CD4-positive, alpha-beta T cell treated with Interleukin-4 for 4 hours (primary cell): ENCODE measurements at regions not wholly inside any gene's neighbourhood (a gene's known extent, or its start where the extent isn't known, plus 50 kb on each side); places are given as distances from the start of the nearest gene placed in this dataset.

Source experiments
- DNase-seq: peaks from one replicate; pipeline ENCODE4 v3.0.0-alpha.2; 2020

GRCh38 chr13:22103046-22104027 is 432.5 kb downstream of the FGF9 start:
- DNase-seq, result no peak

- no peak for DNase-seq
These were observed 435.2 kb downstream of the FGF9 start for GRCh38 chr13:22106058-22106457.

- DNase-seq, result peak; percentile 33
These were observed 436.7 kb downstream of the FGF9 start for GRCh38 chr13:22107549-22107948.

- no peak for DNase-seq
These were observed 437.5 kb downstream of the FGF9 start for GRCh38 chr13:22108283-22108942.

- no peak for DNase-seq
These were observed 438.1 kb downstream of the FGF9 start for GRCh38 chr13:22108979-22109378.

GRCh38 chr13:22110368-22110767 is 439.5 kb downstream of the FGF9 start:
- DNase-seq, result no peak

GRCh38 chr13:22111152-22111783 is 440.4 kb downstream of the FGF9 start:
- DNase-seq, result no peak

GRCh38 chr13:22111961-22112360 is 441.1 kb downstream of the FGF9 start:
- no peak for DNase-seq

- DNase-seq, result no peak
These were observed 442.3 kb downstream of the FGF9 start for GRCh38 chr13:22112956-22113745.

- peak; percentile 79 for DNase-seq
These were observed 443.9 kb downstream of the FGF9 start for GRCh38 chr13:22114630-22115311.

GRCh38 chr13:22118158-22118557 is 447.3 kb downstream of the FGF9 start:
- no peak for DNase-seq

- DNase-seq, result no peak
These were observed 449.8 kb downstream of the FGF9 start for GRCh38 chr13:22120646-22121045.

- DNase-seq, result no peak
These were observed 450.4 kb downstream of the FGF9 start for GRCh38 chr13:22121146-22121739.

- DNase-seq, result peak; percentile 12
These were observed 455.7 kb downstream of the FGF9 start for GRCh38 chr13:22126433-22127021.

- no peak for DNase-seq
These were observed 456.6 kb downstream of the FGF9 start for GRCh38 chr13:22127277-22128164.

- no peak for DNase-seq
These were observed 457.9 kb downstream of the FGF9 start for GRCh38 chr13:22128441-22129408.

- DNase-seq, result no peak
These were observed 459.4 kb downstream of the FGF9 start for GRCh38 chr13:22130254-22130653.

GRCh38 chr13:22134261-22134660 is 463.4 kb downstream of the FGF9 start:
- no peak for DNase-seq

GRCh38 chr13:22135446-22135845 is 464.6 kb downstream of the FGF9 start:
- no peak for DNase-seq
